ENCODE measurements at regions not wholly inside any gene's neighbourhood (a gene's known extent, or its start where the extent isn't known, plus 50 kb on each side); places are given as distances from the start of the nearest gene placed in this dataset.

DNA sequence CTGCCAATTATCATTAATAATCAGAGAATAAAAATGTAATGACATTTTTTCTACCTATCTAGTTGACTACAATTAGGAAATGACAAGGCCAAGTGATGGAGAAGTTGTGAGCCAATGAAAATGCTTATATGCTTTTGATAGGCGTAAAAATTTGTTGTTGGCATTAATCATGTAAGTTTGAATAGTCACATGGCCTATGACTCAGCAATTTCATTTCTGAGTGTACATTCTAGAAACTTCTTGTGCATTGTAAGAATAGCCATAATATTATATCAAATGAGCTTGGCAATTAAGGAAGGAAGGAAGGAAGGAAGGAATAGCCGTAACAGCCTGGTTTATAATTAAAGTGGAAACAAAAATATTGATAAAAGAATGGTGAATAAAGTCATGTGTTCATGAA is 179.9 kb downstream of the PTH2R start:
- TF ChIP-seq MXI1 (conservative IDR thresholded peaks at IDR 0.05; ENCODE audit: poor library complexity, severe bottlenecking), result no peak
- TF ChIP-seq CTCF (IDR thresholded peaks at IDR 0.05; ENCODE audit: poor library complexity, severe bottlenecking), result no peak
- TF ChIP-seq EZH2 (IDR thresholded peaks at IDR 0.05; ENCODE audit: borderline replicate concordance, insufficient read depth, low read length, poor library complexity, severe bottlenecking), result no peak
- TF ChIP-seq RAD21 (conservative IDR thresholded peaks at IDR 0.05), result no peak
- no peak for TF ChIP-seq EP300 (conservative IDR thresholded peaks at IDR 0.05; ENCODE audit: poor library complexity, severe bottlenecking)
- TF ChIP-seq POLR2AphosphoS5 (IDR thresholded peaks at IDR 0.05), result no peak
- TF ChIP-seq TAF1 (IDR thresholded peaks at IDR 0.05; ENCODE audit: low read depth), result no peak
- TF ChIP-seq SMC3 (conservative IDR thresholded peaks at IDR 0.05; ENCODE audit: poor library complexity), result no peak
